HEK293 (cell line): ENCODE measurements at regions not wholly inside any gene's neighbourhood (a gene's known extent, or its start where the extent isn't known, plus 50 kb on each side); places are given as distances from the start of the nearest gene placed in this dataset.
A peak's percentile ranks its signal among the peaks of the same experiment; 100 is the strongest.

Source experiments
- CTCF ChIA-PET: fragments of 350-600 bp; formaldehyde crosslinking; extraction: SDS; loops from one replicate; lab custom pipeline; 2021; ENCODE audit warnings: antibody characterized with exemption; lab: Yijun Ruan, JAX
- POLR2A ChIA-PET: fragments of 300-600 bp; formaldehyde crosslinking; extraction: SDS; loops from one replicate; lab custom pipeline; 2020; ENCODE audit warnings: antibody characterized with exemption, inconsistent platforms; lab: Yijun Ruan, JAX
- H3K27ac ChIP-seq: fragments of 200-500 bp; sonication (Bioruptor generic); 2 replicates; pipeline ENCODE4 v1.5.1; 2014; ENCODE audit warnings: low read depth, low read length, control low read depth, inconsistent platforms; ENCODE audit errors: extremely low read depth
- H3K36me3 ChIP-seq, 2 experiments: fragments of 200-500 bp in 1 of 2; sonication (Bioruptor generic) in 1 of 2; 1 replicate in 1 of 2; 2 replicates in 1 of 2; pipeline ENCODE4 v1.5.1; 2014 to 2017; ENCODE audit warnings: inconsistent platforms in 2 of 2, low read length in 2 of 2; ENCODE audit not compliant: control insufficient read depth in 2 of 2, insufficient read depth in 1 of 2
- H3K4me1 ChIP-seq: fragments of 200-500 bp; sonication (Bioruptor generic); 2 replicates; pipeline ENCODE4 v1.5.1; 2014; ENCODE audit warnings: mild to moderate bottlenecking, low read length, inconsistent platforms; ENCODE audit not compliant: control insufficient read depth, insufficient read depth
- H3K4me3 ChIP-seq: 2 replicates; pipeline ENCODE4 v1.5.1; 2011; ENCODE audit warnings: low read depth, mild to moderate bottlenecking, control low read depth, low read length, moderate library complexity
- H3K9me3 ChIP-seq: fragments of 200-500 bp; sonication (Bioruptor generic); 2 replicates; pipeline ENCODE4 v1.5.1; 2014; ENCODE audit warnings: low read depth, low read length, inconsistent platforms; ENCODE audit not compliant: control insufficient read depth, insufficient read depth
- HOXA7 ChIP-seq: sonication (generic); formaldehyde crosslinking; IDR thresholded peaks from 2 replicates; pipeline ENCODE4 v1.8.1; 2022; ENCODE audit warnings: missing genetic modification reagents, borderline replicate concordance
- KLF10 ChIP-seq: fragments of 450-650 bp; IDR thresholded peaks from 2 replicates; pipeline ENCODE4 v1.5.1; 2018; ENCODE audit warnings: missing biosample characterization, mild to moderate bottlenecking, missing genetic modification characterization
- KLF9 ChIP-seq: fragments of 450-650 bp; formaldehyde crosslinking; IDR thresholded peaks from 2 replicates; pipeline ENCODE4 v1.5.1; 2016; ENCODE audit warnings: missing biosample characterization, missing genetic modification characterization, low read depth
- YY2 ChIP-seq: fragments of 450-650 bp; formaldehyde crosslinking; IDR thresholded peaks from 2 replicates; pipeline ENCODE4 v1.5.1; 2016; ENCODE audit warnings: missing biosample characterization, missing genetic modification characterization
- ZFP3 ChIP-seq: fragments of 450-650 bp; formaldehyde crosslinking; IDR thresholded peaks from 2 replicates; pipeline ENCODE4 v1.5.1; 2016; ENCODE audit warnings: low read depth, missing biosample characterization, missing genetic modification characterization
- ZIC2 ChIP-seq: fragments of 450-650 bp; formaldehyde crosslinking; IDR thresholded peaks from 2 replicates; pipeline ENCODE4 v1.5.1; 2016; ENCODE audit warnings: missing biosample characterization, missing genetic modification characterization
- ZNF132 ChIP-seq: fragments of 450-650 bp; formaldehyde crosslinking; IDR thresholded peaks from 2 replicates; pipeline ENCODE4 v1.5.1; 2017; ENCODE audit warnings: missing biosample characterization, missing genetic modification characterization, borderline replicate concordance
- ZNF155 ChIP-seq: fragments of 450-650 bp; formaldehyde crosslinking; IDR thresholded peaks from 2 replicates; pipeline ENCODE4 v1.5.1; 2016; ENCODE audit warnings: missing biosample characterization, missing genetic modification characterization
- ZNF157 ChIP-seq: fragments of 450-650 bp; formaldehyde crosslinking; IDR thresholded peaks from 2 replicates; pipeline ENCODE4 v1.5.1; 2016; ENCODE audit warnings: missing biosample characterization, missing genetic modification characterization
- ZNF202 ChIP-seq: fragments of 450-650 bp; formaldehyde crosslinking; IDR thresholded peaks from 2 replicates; pipeline ENCODE4 v1.5.1; 2016; ENCODE audit warnings: missing biosample characterization, missing genetic modification characterization, borderline replicate concordance
- ZNF292 ChIP-seq: fragments of 450-650 bp; formaldehyde crosslinking; IDR thresholded peaks from 2 replicates; pipeline ENCODE4 v1.5.1; 2016; ENCODE audit warnings: low read depth, missing biosample characterization, missing genetic modification characterization, borderline replicate concordance
- ZNF366 ChIP-seq: fragments of 450-650 bp; formaldehyde crosslinking; conservative IDR thresholded peaks from 2 replicates; pipeline ENCODE4 v1.5.1; 2016; ENCODE audit warnings: missing biosample characterization, missing genetic modification characterization
- ZNF513 ChIP-seq: fragments of 450-650 bp; IDR thresholded peaks from 2 replicates; pipeline ENCODE4 v1.5.1; 2018; ENCODE audit warnings: missing biosample characterization, missing genetic modification characterization
- ZNF621 ChIP-seq: fragments of 450-650 bp; formaldehyde crosslinking; IDR thresholded peaks from 2 replicates; pipeline ENCODE4 v1.5.1; 2017; ENCODE audit warnings: missing biosample characterization, missing genetic modification characterization
- TF ChIP-seq, protein P1 (sequence below): fragments of 450-650 bp; formaldehyde crosslinking; IDR thresholded peaks from 2 replicates; pipeline ENCODE4 v1.5.1; 2017; ENCODE audit warnings: missing biosample characterization, missing genetic modification characterization

- no peaks in the 10 kb centered on the region for H3K9me3 ChIP-seq
- TF ChIP-seq ZNF155 (tag by site-specific recombination) (no peak), ZNF292 (no peak), KLF10 (tag by site-specific recombination) (no peak)
- TF ChIP-seq, all 188 proteins: peak for 0
- no peak overlapping the region for H3K4me3 ChIP-seq
- no peaks in the 10 kb centered on the region for H3K36me3 ChIP-seq
- POLR2A ChIA-PET = no interaction called here
- no peaks in the 10 kb centered on the region; the same call in 1 of the 2 replicates for H3K4me1 ChIP-seq
- CTCF ChIA-PET = no interaction called here
- no peak overlapping the region for H3K27ac ChIP-seq
Measured at GRCh38 chr12:63308671-63309070, 157.7 kb upstream of the AVPR1A start.

DNA sequence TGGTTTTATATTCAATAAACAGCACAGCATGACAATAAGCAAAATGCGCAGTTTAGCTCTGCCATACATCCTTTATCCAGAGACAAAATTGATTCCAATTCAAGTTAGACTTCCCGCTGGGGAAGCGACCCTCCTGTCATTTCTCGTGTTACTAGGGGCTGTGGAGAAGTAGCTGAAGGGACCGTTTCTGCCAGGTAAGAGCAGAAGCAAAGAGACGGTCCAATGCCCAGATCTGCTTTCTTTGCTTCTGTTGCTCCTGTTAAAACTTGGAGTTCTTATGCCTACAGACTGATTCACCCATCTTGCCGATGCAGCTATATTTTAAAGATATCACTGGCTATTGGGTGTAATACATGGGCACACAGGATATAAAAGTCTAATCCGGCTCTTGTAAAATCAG is 156.8 kb upstream of the AVPR1A start:
- POLR2A ChIA-PET = no interaction called here
- Histone ChIP-seq H3K4me3 (no peak overlapping the region), H3K36me3 (no peaks in the 10 kb centered on the region), H3K27ac (no peak overlapping the region), H3K9me3 (no peaks in the 10 kb centered on the region)
- CTCF ChIA-PET = no interaction called here
- no peak for TF ChIP-seq ZNF513 (tag by site-specific recombination)
- no peak for TF ChIP-seq ZIC2
- no peak for TF ChIP-seq KLF9 (tag by site-specific recombination)
- TF ChIP-seq ZFP3 (tag by site-specific recombination) = no peak
- TF ChIP-seq ZNF132 (tag by site-specific recombination) = no peak
- no peak for TF ChIP-seq HOXA7
- no peak for TF ChIP-seq ZNF202 (tag by site-specific recombination)
- no peak for TF ChIP-seq ZNF157 (tag by site-specific recombination)
- TF ChIP-seq ZNF621 (tag by site-specific recombination) = no peak
- no peak for TF ChIP-seq YY2
- no peak for TF ChIP-seq ZNF366 (tag by site-specific recombination)
- TF ChIP-seq, all 188 proteins: peak for 0
- H3K4me1 ChIP-seq = no peaks in the 10 kb centered on the region; the same call in 1 of the 2 replicates

- CTCF ChIA-PET = no interaction called here
- Histone ChIP-seq H3K27ac (no peak overlapping the region), H3K4me3 (no peak overlapping the region), H3K36me3 (no peaks in the 10 kb centered on the region), H3K9me3 (no peaks in the 10 kb centered on the region), H3K4me1 (no peaks in the 10 kb centered on the region; the same call in 1 of the 2 replicates)
- POLR2A ChIA-PET = no interaction called here
- TF ChIP-seq, protein P1, sequence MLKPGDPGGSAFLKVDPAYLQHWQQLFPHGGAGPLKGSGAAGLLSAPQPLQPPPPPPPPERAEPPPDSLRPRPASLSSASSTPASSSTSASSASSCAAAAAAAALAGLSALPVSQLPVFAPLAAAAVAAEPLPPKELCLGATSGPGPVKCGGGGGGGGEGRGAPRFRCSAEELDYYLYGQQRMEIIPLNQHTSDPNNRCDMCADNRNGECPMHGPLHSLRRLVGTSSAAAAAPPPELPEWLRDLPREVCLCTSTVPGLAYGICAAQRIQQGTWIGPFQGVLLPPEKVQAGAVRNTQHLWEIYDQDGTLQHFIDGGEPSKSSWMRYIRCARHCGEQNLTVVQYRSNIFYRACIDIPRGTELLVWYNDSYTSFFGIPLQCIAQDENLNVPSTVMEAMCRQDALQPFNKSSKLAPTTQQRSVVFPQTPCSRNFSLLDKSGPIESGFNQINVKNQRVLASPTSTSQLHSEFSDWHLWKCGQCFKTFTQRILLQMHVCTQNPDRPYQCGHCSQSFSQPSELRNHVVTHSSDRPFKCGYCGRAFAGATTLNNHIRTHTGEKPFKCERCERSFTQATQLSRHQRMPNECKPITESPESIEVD (tag by site-specific recombination) = peak; percentile 55; the same call in 1 of the 2 replicates
- no peak for TF ChIP-seq ZNF621 (tag by site-specific recombination)
Measured at GRCh38 chr12:63305901-63306875, 155.2 kb upstream of the AVPR1A start.
